Liver (tissue), 8 donors: ENCODE measurements at regions not wholly inside any gene's neighbourhood (a gene's known extent, or its start where the extent isn't known, plus 50 kb on each side); places are given as distances from the start of the nearest gene placed in this dataset.

Experiments used
- DNase-seq: peaks from one replicate; pipeline ENCODE4 v3.0.0-alpha.2; 2017; ENCODE audit warnings: low spot score
- H3K27ac ChIP-seq, 2 donors: one replicate each; pipeline ENCODE4 v1.7.0; 2013; ENCODE audit warnings: inconsistent platforms in 2 of 2, low read length in 2 of 2, control low read depth in 1 of 2, low read depth in 1 of 2, mild to moderate bottlenecking in 1 of 2
- H3K27me3 ChIP-seq, 4 donors: one replicate each; pipeline versions ENCODE4 v1.6.1 to v1.7.0; 2013; ENCODE audit warnings: low read length in 3 of 4, inconsistent platforms in 1 of 4, mild to moderate bottlenecking in 1 of 4, moderate library complexity in 1 of 4; ENCODE audit not compliant: control insufficient read depth in 4 of 4, insufficient read depth in 4 of 4
- H3K36me3 ChIP-seq, 4 donors: one replicate each; pipeline versions ENCODE4 v1.6.1 to v1.7.0; 2013; ENCODE audit warnings: low read length in 3 of 4, mild to moderate bottlenecking in 3 of 4, low read depth in 1 of 4, moderate library complexity in 1 of 4; ENCODE audit not compliant: control insufficient read depth in 4 of 4, insufficient read depth in 3 of 4
- H3K4me1 ChIP-seq, 4 donors: one replicate each; pipeline versions ENCODE4 v1.6.1 to v1.7.0; 2013; ENCODE audit warnings: low read length in 3 of 4, mild to moderate bottlenecking in 3 of 4, moderate library complexity in 1 of 4; ENCODE audit not compliant: control insufficient read depth in 4 of 4, insufficient read depth in 4 of 4
- H3K4me3 ChIP-seq, 3 donors: one replicate each; pipeline versions ENCODE4 v1.6.1 to v1.7.0; 2013; ENCODE audit warnings: low read length in 3 of 3, control low read depth in 1 of 3, low read depth in 1 of 3, mild to moderate bottlenecking in 1 of 3
- H3K9ac ChIP-seq, 2 donors: one replicate each; pipeline ENCODE4 v1.7.0; 2013; ENCODE audit warnings: low read length in 2 of 2, mild to moderate bottlenecking in 2 of 2, moderate library complexity in 2 of 2, control low read depth in 1 of 2, low read depth in 1 of 2
- H3K9me3 ChIP-seq, 4 donors: one replicate each; pipeline versions ENCODE4 v1.6.1 to v1.7.0; 2013; ENCODE audit warnings: low read length in 3 of 4; ENCODE audit not compliant: control insufficient read depth in 4 of 4
- CTCF ChIP-seq: fragments of 150-350 bp; IDR thresholded peaks from 2 replicates; pipeline ENCODE4 v1.5.1; 2017; ENCODE audit warnings: improper control_type of control experiment, low read depth, low read length; ENCODE audit not compliant: missing input control
- EGR1 ChIP-seq, 2 donors: IDR thresholded peaks; 2 replicates each; pipeline ENCODE4 v1.6.1; 2016 to 2018; ENCODE audit warnings: antibody characterized with exemption in 2 of 2, low read depth in 2 of 2
- FOXA1 ChIP-seq: IDR thresholded peaks from 2 replicates; pipeline ENCODE4 v1.6.1; 2016; ENCODE audit warnings: antibody characterized with exemption
- FOXA2 ChIP-seq: IDR thresholded peaks from 2 replicates; pipeline ENCODE4 v1.6.1; 2016; ENCODE audit warnings: antibody characterized with exemption
- GABPA ChIP-seq, 2 donors: IDR thresholded peaks in 1 of 2; conservative IDR thresholded peaks in 1 of 2; 2 replicates each; pipeline ENCODE4 v1.6.1; 2016; ENCODE audit warnings: antibody characterized with exemption in 2 of 2, mild to moderate bottlenecking in 1 of 2, moderate library complexity in 1 of 2
- HNF4A ChIP-seq, 2 donors: conservative IDR thresholded peaks; 2 replicates each; pipeline ENCODE4 v1.6.1; 2016; ENCODE audit warnings: antibody characterized with exemption in 2 of 2, mild to moderate bottlenecking in 2 of 2
- HNF4G ChIP-seq: IDR thresholded peaks from 2 replicates; pipeline ENCODE4 v1.6.1; 2016; ENCODE audit warnings: antibody characterized with exemption
- JUND ChIP-seq, 2 donors: IDR thresholded peaks; 2 replicates each; pipeline ENCODE4 v1.6.1; 2016; ENCODE audit warnings: antibody characterized with exemption in 2 of 2
- NR2F2 ChIP-seq: IDR thresholded peaks from 2 replicates; pipeline ENCODE4 v1.6.1; 2016; ENCODE audit warnings: antibody characterized with exemption
- RAD21 ChIP-seq, 2 donors: IDR thresholded peaks; 2 replicates each; pipeline ENCODE4 v1.6.1; 2016; ENCODE audit warnings: antibody characterized with exemption in 2 of 2, mild to moderate bottlenecking in 2 of 2
- RXRA ChIP-seq, 2 donors: IDR thresholded peaks; 2 replicates each; pipeline ENCODE4 v1.6.1; 2017 to 2018; ENCODE audit warnings: antibody characterized with exemption in 2 of 2, mild to moderate bottlenecking in 1 of 2
- TAF1 ChIP-seq: conservative IDR thresholded peaks from 2 replicates; pipeline ENCODE4 v1.6.1; 2016; ENCODE audit warnings: antibody characterized with exemption, mild to moderate bottlenecking
- YY1 ChIP-seq: IDR thresholded peaks from 2 replicates; pipeline ENCODE4 v1.6.1; 2016; ENCODE audit warnings: antibody characterized with exemption, mild to moderate bottlenecking
- WGBS: extraction: QIAGEN DNeasy Blood & Tissue Kit; methylation state at CpG from one replicate; pipeline ENCODE4 v1.1.7; 2013; 5-methylcytosine and 5-hydroxymethylcytosine counted together
- TF ChIP-seq, protein P1 (sequence below): IDR thresholded peaks from 2 replicates; pipeline ENCODE4 v1.6.1; 2016; ENCODE audit warnings: antibody characterized with exemption, mild to moderate bottlenecking
- donor health status: healthy.
- donor health status: healthy.
- donor health status: healthy.
- donor health status: healthy.
- donor health status: healthy.

- 65% methylated on average over 2 of the region's 2 CpGs for WGBS
- TF ChIP-seq YY1 (no peak), RAD21 (IDR thresholded peaks at IDR 0.05) (peak in 1 of 2 donors; percentile 40)
- TF ChIP-seq, protein P1, sequence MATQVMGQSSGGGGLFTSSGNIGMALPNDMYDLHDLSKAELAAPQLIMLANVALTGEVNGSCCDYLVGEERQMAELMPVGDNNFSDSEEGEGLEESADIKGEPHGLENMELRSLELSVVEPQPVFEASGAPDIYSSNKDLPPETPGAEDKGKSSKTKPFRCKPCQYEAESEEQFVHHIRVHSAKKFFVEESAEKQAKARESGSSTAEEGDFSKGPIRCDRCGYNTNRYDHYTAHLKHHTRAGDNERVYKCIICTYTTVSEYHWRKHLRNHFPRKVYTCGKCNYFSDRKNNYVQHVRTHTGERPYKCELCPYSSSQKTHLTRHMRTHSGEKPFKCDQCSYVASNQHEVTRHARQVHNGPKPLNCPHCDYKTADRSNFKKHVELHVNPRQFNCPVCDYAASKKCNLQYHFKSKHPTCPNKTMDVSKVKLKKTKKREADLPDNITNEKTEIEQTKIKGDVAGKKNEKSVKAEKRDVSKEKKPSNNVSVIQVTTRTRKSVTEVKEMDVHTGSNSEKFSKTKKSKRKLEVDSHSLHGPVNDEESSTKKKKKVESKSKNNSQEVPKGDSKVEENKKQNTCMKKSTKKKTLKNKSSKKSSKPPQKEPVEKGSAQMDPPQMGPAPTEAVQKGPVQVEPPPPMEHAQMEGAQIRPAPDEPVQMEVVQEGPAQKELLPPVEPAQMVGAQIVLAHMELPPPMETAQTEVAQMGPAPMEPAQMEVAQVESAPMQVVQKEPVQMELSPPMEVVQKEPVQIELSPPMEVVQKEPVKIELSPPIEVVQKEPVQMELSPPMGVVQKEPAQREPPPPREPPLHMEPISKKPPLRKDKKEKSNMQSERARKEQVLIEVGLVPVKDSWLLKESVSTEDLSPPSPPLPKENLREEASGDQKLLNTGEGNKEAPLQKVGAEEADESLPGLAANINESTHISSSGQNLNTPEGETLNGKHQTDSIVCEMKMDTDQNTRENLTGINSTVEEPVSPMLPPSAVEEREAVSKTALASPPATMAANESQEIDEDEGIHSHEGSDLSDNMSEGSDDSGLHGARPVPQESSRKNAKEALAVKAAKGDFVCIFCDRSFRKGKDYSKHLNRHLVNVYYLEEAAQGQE = no peak
- H3K27ac ChIP-seq = no peak overlapping the region
- H3K36me3 ChIP-seq = no peaks in the 10 kb centered on the region
- no peak for DNase-seq
- no peaks in the 10 kb centered on the region for H3K4me1 ChIP-seq
- no peak overlapping the region for H3K9ac ChIP-seq
- no peaks in the 10 kb centered on the region for H3K27me3 ChIP-seq
- no peak overlapping the region for H3K4me3 ChIP-seq
- H3K9me3 ChIP-seq = peaks cover 0 to 3% (median 0%) of the 10 kb centered on the region in 4 donors
Measured at GRCh38 chr9:82504620-82505019, 516.0 kb downstream of the SPATA31D1 start.

GRCh38 chr9:82511626-82512025 is 523.1 kb downstream of the SPATA31D1 start:
- WGBS = 95% methylated on average over 7 of the region's 7 CpGs
- Histone ChIP-seq H3K27me3 (no peaks in the 10 kb centered on the region), H3K9me3 (no peaks in the 10 kb centered on the region), H3K4me3 (no peak overlapping the region), H3K4me1 (no peaks in the 10 kb centered on the region), H3K27ac (no peak overlapping the region), H3K36me3 (no peaks in the 10 kb centered on the region), H3K9ac (no peak overlapping the region)
- DNase-seq = no peak
- TF ChIP-seq FOXA2 (no peak), EGR1 (IDR thresholded peaks at IDR 0.05; ENCODE audit: low read depth in 2 of 2) (no peak), HNF4A (conservative IDR thresholded peaks at IDR 0.05) (no peak), JUND (IDR thresholded peaks at IDR 0.05) (no peak), FOXA1 (no peak), RXRA (IDR thresholded peaks at IDR 0.05) (no peak), YY1 (no peak), HNF4G (no peak), TAF1 (no peak), NR2F2 (no peak), CTCF (no peak), GABPA (IDR thresholded peaks at IDR 0.05 in 1 of 2, conservative IDR thresholded peaks at IDR 0.05 in 1 of 2) (no peak)
- TF ChIP-seq, protein P1 = no peak
